GM23338 (cell line): ENCODE measurements at regions not wholly inside any gene's neighbourhood (a gene's known extent, or its start where the extent isn't known, plus 50 kb on each side); places are given as distances from the start of the nearest gene placed in this dataset.

ENCODE experiments used
- ATAC-seq: fragments of 200-7000 bp; cut with Tn5 transposase; 3 replicates; pipeline ENCODE4 v1.9.1; 2020
- DNase-seq: peaks from one replicate; pipeline ENCODE4 v3.0.0-alpha.2; 2015; ENCODE audit warnings: low spot score
- H2AFZ ChIP-seq: fragments of 200-600 bp; sonication (generic); 2 replicates; pipeline ENCODE4 v1.8.0; 2016; ENCODE audit warnings: antibody characterized with exemption, mild to moderate bottlenecking, moderate library complexity
- H3F3A ChIP-seq: fragments of 200-600 bp; sonication (generic); replicated peaks from 2 replicates; pipeline ENCODE4 v1.8.0; 2017; ENCODE audit warnings: antibody characterized with exemption, mixed run types, low read depth
- H3K27ac ChIP-seq: fragments of 200-600 bp; sonication (generic); 2 replicates; pipeline ENCODE4 v1.6.1; 2016; ENCODE audit warnings: low read depth
- H3K27me3 ChIP-seq: fragments of 200-600 bp; sonication (generic); 2 replicates; pipeline ENCODE4 v1.8.0; 2016; ENCODE audit warnings: mild to moderate bottlenecking, mixed run types, moderate library complexity; ENCODE audit not compliant: insufficient read depth
- H3K36me3 ChIP-seq: fragments of 200-600 bp; sonication (generic); 2 replicates; pipeline ENCODE4 v1.8.0; 2016; ENCODE audit warnings: mild to moderate bottlenecking; ENCODE audit not compliant: insufficient read depth
- H3K4me1 ChIP-seq: fragments of 200-600 bp; sonication (generic); 2 replicates; pipeline ENCODE4 v1.8.0; 2016; ENCODE audit warnings: mild to moderate bottlenecking, moderate library complexity; ENCODE audit not compliant: insufficient read depth
- H3K4me2 ChIP-seq: fragments of 200-600 bp; sonication (generic); 2 replicates; pipeline ENCODE4 v1.7.1; 2017; ENCODE audit warnings: mixed run types
- H3K4me3 ChIP-seq: fragments of 200-600 bp; sonication (generic); 2 replicates; pipeline ENCODE4 v1.6.1; 2016; ENCODE audit warnings: mixed run types
- H3K79me2 ChIP-seq: fragments of 200-600 bp; sonication (generic); replicated peaks from 2 replicates; pipeline ENCODE4 v1.8.0; 2017; ENCODE audit warnings: mild to moderate bottlenecking; ENCODE audit not compliant: insufficient read depth
- H3K9me2 ChIP-seq: fragments of 200-600 bp; sonication (generic); 2 replicates; pipeline ENCODE4 v1.8.0; 2017; ENCODE audit not compliant: insufficient read depth
- H4K20me1 ChIP-seq: fragments of 200-600 bp; sonication (generic); replicated peaks from 2 replicates; pipeline ENCODE4 v1.8.0; 2017; ENCODE audit warnings: mild to moderate bottlenecking; ENCODE audit not compliant: insufficient read depth
- H3K27ac Mint-ChIP-seq: 2 replicates; pipeline ENCODE4 v1.8.0; 2020; ENCODE audit warnings: inconsistent platforms, mild to moderate bottlenecking, moderate library complexity, mixed read lengths
- H3K27me3 Mint-ChIP-seq: 3 replicates; pipeline ENCODE4 v1.8.0; 2022; ENCODE audit warnings: low read depth, mild to moderate bottlenecking, moderate library complexity, mixed read lengths, inconsistent platforms; ENCODE audit not compliant: insufficient read depth, poor library complexity
- H3K36me3 Mint-ChIP-seq: 3 replicates; pipeline ENCODE4 v1.8.0; 2021; ENCODE audit warnings: low read depth, mild to moderate bottlenecking, inconsistent platforms, moderate library complexity, mixed read lengths
- H3K4me1 Mint-ChIP-seq: 3 replicates; pipeline ENCODE4 v1.8.0; 2020; ENCODE audit warnings: mild to moderate bottlenecking, inconsistent platforms, mixed read lengths
- H3K4me3 Mint-ChIP-seq: 3 replicates; pipeline ENCODE4 v1.8.0; 2021; ENCODE audit warnings: moderate library complexity, mild to moderate bottlenecking, inconsistent platforms, mixed read lengths
- H3K9me3 Mint-ChIP-seq: 3 replicates; pipeline ENCODE4 v1.8.0; 2020; ENCODE audit warnings: moderate library complexity, mild to moderate bottlenecking, inconsistent platforms, mixed read lengths
- CREB1 ChIP-seq: fragments of 250-450 bp; sonication (Bioruptor Pico); IDR thresholded peaks from 2 replicates; pipeline ENCODE4 v1.5.0; 2020; ENCODE audit warnings: low read depth, mild to moderate bottlenecking, moderate library complexity
- EZH2 ChIP-seq: fragments of 200-600 bp; sonication (generic); IDR thresholded peaks from one replicate; pipeline ENCODE4 v1.8.0; 2017; ENCODE audit warnings: antibody characterized with exemption, mild to moderate bottlenecking, low read depth; ENCODE audit not compliant: unreplicated experiment
- EZH2phosphoT487 ChIP-seq: fragments of 200-600 bp; sonication (generic); IDR thresholded peaks from one replicate; pipeline ENCODE4 v1.8.1; 2018; ENCODE audit warnings: antibody characterized with exemption; ENCODE audit not compliant: unreplicated experiment
- JUNB ChIP-seq: IDR thresholded peaks from one replicate; pipeline ENCODE4 v1.6.1; 2016; ENCODE audit warnings: antibody characterized with exemption; ENCODE audit not compliant: unreplicated experiment
- NANOG ChIP-seq: IDR thresholded peaks from 2 replicates; pipeline ENCODE4 v1.6.1; 2016; ENCODE audit warnings: antibody characterized with exemption, borderline replicate concordance
- POLR2AphosphoS5 ChIP-seq: IDR thresholded peaks from 2 replicates; pipeline ENCODE4 v1.6.1; 2016; ENCODE audit warnings: antibody characterized with exemption, low read depth
- STAT1 ChIP-seq: IDR thresholded peaks from one replicate; pipeline ENCODE4 v1.6.1; 2016; ENCODE audit warnings: antibody characterized with exemption; ENCODE audit not compliant: unreplicated experiment
- ZNF114 ChIP-seq: fragments of 250-450 bp; sonication (Bioruptor Pico); IDR thresholded peaks from 2 replicates; pipeline ENCODE4 v1.5.0; 2020; ENCODE audit warnings: mild to moderate bottlenecking, moderate library complexity
- ZNF331 ChIP-seq: fragments of 250-450 bp; sonication (Bioruptor Pico); IDR thresholded peaks from 2 replicates; pipeline ENCODE4 v1.5.0; 2020; ENCODE audit warnings: low read depth, mild to moderate bottlenecking, moderate library complexity
- TF ChIP-seq, protein P1 (sequence below): IDR thresholded peaks from 2 replicates; pipeline ENCODE4 v1.6.1; 2016; ENCODE audit warnings: antibody characterized with exemption
- TF ChIP-seq, protein P2 (sequence below): IDR thresholded peaks from one replicate; pipeline ENCODE4 v1.6.1; 2018; ENCODE audit warnings: antibody characterized with exemption; ENCODE audit not compliant: unreplicated experiment
- TF ChIP-seq, protein P3 (sequence below): fragments of 250-450 bp; sonication (Bioruptor Pico); IDR thresholded peaks from 2 replicates; pipeline ENCODE4 v1.5.0; 2020; ENCODE audit warnings: mild to moderate bottlenecking, moderate library complexity
- TF ChIP-seq, protein P4 (sequence below), 2 experiments: fragments of 200-600 bp in 1 of 2; sonication (generic) in 1 of 2; conservative IDR thresholded peaks; 2 replicates each; pipeline versions ENCODE4 v1.5.1 to v1.6.1; 2016 to 2017; ENCODE audit warnings: antibody characterized with exemption in 2 of 2, low read depth in 2 of 2, mild to moderate bottlenecking in 2 of 2, moderate library complexity in 1 of 2

DNA sequence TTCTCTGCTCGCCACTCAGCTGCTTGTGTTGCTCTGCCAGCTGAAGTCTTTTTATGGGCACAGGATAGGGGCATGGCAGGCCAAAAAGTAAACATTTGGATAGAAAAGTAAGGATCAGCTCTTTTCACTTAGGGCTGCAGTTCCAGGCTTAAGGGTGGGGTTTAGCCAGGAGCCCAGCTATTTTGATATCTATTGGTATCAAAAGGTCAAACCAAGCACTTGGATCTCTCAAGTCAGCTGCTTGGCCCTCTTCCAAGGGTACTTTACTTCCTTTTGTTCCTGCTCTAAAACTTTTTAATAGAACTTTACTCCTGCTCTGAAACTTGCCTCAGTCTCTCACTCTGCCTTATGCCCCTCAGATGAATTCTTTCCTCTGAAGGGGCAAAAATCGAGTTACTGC lies 55.7 kb upstream of the ABCC4 start:
- Mint-ChIP-seq H3K9me3 (0 out of 3 replicates have a peak, but pooled peaks cover 4% of the 10 kb centered on the region), H3K4me1 (no peaks in the 10 kb centered on the region; the same call in 2 of the 3 replicates), H3K36me3 (no peaks in the 10 kb centered on the region), H3K4me3 (no peak overlapping the region), H3K27me3 (no peaks in the 10 kb centered on the region), H3K27ac (no peak overlapping the region)
- Histone ChIP-seq H3K9me2 (0 out of 2 replicates have a peak, but pooled peaks cover 5% of the 10 kb centered on the region), H3K4me2 (no peak overlapping the region), H3K4me3 (no peak overlapping the region), H3K27me3 (no peaks in the 10 kb centered on the region), H3F3A (no peaks in the 10 kb centered on the region), H3K79me2 (no peaks in the 10 kb centered on the region), H3K27ac (no peak overlapping the region), H3K4me1 (no peaks in the 10 kb centered on the region), H2AFZ (no peak overlapping the region), H3K36me3 (no peaks in the 10 kb centered on the region), H4K20me1 (no peaks in the 10 kb centered on the region)
- DNase-seq: no peak
- no peak for ATAC-seq
- TF ChIP-seq JUNB (no peak), ZNF331 (CRISPR knock-in tag) (no peak), CREB1 (CRISPR knock-in tag) (no peak), EZH2phosphoT487 (no peak), POLR2AphosphoS5 (no peak), EZH2 (no peak), ZNF114 (CRISPR knock-in tag) (no peak), NANOG (no peak), STAT1 (no peak)
- TF ChIP-seq, protein P1, sequence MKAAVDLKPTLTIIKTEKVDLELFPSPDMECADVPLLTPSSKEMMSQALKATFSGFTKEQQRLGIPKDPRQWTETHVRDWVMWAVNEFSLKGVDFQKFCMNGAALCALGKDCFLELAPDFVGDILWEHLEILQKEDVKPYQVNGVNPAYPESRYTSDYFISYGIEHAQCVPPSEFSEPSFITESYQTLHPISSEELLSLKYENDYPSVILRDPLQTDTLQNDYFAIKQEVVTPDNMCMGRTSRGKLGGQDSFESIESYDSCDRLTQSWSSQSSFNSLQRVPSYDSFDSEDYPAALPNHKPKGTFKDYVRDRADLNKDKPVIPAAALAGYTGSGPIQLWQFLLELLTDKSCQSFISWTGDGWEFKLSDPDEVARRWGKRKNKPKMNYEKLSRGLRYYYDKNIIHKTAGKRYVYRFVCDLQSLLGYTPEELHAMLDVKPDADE: no peak
- TF ChIP-seq, protein P2, sequence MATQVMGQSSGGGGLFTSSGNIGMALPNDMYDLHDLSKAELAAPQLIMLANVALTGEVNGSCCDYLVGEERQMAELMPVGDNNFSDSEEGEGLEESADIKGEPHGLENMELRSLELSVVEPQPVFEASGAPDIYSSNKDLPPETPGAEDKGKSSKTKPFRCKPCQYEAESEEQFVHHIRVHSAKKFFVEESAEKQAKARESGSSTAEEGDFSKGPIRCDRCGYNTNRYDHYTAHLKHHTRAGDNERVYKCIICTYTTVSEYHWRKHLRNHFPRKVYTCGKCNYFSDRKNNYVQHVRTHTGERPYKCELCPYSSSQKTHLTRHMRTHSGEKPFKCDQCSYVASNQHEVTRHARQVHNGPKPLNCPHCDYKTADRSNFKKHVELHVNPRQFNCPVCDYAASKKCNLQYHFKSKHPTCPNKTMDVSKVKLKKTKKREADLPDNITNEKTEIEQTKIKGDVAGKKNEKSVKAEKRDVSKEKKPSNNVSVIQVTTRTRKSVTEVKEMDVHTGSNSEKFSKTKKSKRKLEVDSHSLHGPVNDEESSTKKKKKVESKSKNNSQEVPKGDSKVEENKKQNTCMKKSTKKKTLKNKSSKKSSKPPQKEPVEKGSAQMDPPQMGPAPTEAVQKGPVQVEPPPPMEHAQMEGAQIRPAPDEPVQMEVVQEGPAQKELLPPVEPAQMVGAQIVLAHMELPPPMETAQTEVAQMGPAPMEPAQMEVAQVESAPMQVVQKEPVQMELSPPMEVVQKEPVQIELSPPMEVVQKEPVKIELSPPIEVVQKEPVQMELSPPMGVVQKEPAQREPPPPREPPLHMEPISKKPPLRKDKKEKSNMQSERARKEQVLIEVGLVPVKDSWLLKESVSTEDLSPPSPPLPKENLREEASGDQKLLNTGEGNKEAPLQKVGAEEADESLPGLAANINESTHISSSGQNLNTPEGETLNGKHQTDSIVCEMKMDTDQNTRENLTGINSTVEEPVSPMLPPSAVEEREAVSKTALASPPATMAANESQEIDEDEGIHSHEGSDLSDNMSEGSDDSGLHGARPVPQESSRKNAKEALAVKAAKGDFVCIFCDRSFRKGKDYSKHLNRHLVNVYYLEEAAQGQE: no peak
- TF ChIP-seq, protein P3, sequence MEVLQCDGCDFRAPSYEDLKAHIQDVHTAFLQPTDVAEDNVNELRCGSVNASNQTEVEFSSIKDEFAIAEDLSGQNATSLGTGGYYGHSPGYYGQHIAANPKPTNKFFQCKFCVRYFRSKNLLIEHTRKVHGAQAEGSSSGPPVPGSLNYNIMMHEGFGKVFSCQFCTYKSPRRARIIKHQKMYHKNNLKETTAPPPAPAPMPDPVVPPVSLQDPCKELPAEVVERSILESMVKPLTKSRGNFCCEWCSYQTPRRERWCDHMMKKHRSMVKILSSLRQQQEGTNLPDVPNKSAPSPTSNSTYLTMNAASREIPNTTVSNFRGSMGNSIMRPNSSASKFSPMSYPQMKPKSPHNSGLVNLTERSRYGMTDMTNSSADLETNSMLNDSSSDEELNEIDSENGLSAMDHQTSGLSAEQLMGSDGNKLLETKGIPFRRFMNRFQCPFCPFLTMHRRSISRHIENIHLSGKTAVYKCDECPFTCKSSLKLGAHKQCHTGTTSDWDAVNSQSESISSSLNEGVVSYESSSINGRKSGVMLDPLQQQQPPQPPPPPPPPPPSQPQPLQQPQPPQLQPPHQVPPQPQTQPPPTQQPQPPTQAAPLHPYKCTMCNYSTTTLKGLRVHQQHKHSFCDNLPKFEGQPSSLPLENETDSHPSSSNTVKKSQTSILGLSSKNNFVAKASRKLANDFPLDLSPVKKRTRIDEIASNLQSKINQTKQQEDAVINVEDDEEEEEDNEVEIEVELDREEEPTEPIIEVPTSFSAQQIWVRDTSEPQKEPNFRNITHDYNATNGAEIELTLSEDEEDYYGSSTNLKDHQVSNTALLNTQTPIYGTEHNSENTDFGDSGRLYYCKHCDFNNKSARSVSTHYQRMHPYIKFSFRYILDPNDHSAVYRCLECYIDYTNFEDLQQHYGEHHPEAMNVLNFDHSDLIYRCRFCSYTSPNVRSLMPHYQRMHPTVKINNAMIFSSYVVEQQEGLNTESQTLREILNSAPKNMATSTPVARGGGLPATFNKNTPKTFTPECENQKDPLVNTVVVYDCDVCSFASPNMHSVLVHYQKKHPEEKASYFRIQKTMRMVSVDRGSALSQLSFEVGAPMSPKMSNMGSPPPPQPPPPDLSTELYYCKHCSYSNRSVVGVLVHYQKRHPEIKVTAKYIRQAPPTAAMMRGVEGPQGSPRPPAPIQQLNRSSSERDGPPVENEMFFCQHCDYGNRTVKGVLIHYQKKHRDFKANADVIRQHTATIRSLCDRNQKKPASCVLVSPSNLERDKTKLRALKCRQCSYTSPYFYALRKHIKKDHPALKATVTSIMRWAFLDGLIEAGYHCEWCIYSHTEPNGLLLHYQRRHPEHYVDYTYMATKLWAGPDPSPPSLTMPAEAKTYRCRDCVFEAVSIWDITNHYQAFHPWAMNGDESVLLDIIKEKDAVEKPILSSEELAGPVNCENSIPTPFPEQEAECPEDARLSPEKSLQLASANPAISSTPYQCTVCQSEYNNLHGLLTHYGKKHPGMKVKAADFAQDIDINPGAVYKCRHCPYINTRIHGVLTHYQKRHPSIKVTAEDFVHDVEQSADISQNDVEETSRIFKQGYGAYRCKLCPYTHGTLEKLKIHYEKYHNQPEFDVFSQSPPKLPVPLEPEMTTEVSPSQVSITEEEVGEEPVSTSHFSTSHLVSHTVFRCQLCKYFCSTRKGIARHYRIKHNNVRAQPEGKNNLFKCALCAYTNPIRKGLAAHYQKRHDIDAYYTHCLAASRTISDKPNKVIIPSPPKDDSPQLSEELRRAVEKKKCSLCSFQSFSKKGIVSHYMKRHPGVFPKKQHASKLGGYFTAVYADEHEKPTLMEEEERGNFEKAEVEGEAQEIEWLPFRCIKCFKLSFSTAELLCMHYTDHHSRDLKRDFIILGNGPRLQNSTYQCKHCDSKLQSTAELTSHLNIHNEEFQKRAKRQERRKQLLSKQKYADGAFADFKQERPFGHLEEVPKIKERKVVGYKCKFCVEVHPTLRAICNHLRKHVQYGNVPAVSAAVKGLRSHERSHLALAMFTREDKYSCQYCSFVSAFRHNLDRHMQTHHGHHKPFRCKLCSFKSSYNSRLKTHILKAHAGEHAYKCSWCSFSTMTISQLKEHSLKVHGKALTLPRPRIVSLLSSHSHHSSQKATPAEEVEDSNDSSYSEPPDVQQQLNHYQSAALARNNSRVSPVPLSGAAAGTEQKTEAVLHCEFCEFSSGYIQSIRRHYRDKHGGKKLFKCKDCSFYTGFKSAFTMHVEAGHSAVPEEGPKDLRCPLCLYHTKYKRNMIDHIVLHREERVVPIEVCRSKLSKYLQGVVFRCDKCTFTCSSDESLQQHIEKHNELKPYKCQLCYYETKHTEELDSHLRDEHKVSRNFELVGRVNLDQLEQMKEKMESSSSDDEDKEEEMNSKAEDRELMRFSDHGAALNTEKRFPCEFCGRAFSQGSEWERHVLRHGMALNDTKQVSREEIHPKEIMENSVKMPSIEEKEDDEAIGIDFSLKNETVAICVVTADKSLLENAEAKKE: no peak
- TF ChIP-seq, protein P4, sequence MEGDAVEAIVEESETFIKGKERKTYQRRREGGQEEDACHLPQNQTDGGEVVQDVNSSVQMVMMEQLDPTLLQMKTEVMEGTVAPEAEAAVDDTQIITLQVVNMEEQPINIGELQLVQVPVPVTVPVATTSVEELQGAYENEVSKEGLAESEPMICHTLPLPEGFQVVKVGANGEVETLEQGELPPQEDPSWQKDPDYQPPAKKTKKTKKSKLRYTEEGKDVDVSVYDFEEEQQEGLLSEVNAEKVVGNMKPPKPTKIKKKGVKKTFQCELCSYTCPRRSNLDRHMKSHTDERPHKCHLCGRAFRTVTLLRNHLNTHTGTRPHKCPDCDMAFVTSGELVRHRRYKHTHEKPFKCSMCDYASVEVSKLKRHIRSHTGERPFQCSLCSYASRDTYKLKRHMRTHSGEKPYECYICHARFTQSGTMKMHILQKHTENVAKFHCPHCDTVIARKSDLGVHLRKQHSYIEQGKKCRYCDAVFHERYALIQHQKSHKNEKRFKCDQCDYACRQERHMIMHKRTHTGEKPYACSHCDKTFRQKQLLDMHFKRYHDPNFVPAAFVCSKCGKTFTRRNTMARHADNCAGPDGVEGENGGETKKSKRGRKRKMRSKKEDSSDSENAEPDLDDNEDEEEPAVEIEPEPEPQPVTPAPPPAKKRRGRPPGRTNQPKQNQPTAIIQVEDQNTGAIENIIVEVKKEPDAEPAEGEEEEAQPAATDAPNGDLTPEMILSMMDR (conservative IDR thresholded peaks at IDR 0.05; ENCODE audit: low read depth in 2 of 2): no peak
